GM12865 (cell line): ENCODE measurements at regions not wholly inside any gene's neighbourhood (a gene's known extent, or its start where the extent isn't known, plus 50 kb on each side); places are given as distances from the start of the nearest gene placed in this dataset.

Source experiments
- DNase-seq: peaks from one replicate; pipeline ENCODE4 v3.0.0; 2010; ENCODE audit warnings: low read depth
- H3K4me3 ChIP-seq: 2 replicates; pipeline ENCODE4 v1.5.1; 2011; ENCODE audit warnings: mild to moderate bottlenecking, low read depth, low read length, control low read depth
- CTCF ChIP-seq: IDR thresholded peaks from 2 replicates; pipeline ENCODE4 v1.5.1; 2011; ENCODE audit warnings: low read length, control low read depth, low read depth, inconsistent platforms; ENCODE audit not compliant: insufficient read depth; ENCODE audit errors: missing control alignments

GRCh38 chr12:107441665-107442300 lies 243.8 kb upstream of the PWP1 start:
- peak; percentile 51 for DNase-seq
- H3K4me3 ChIP-seq: peak overlapping the region; percentile 44
- TF ChIP-seq CTCF: no peak

GRCh38 chr12:107442326-107442987 lies 243.1 kb upstream of the PWP1 start:
- no peak for DNase-seq
- no peak for TF ChIP-seq CTCF
- H3K4me3 ChIP-seq: peak overlapping the region; percentile 44

GRCh38 chr12:107443320-107444090 lies 242.1 kb upstream of the PWP1 start:
- DNase-seq: no peak
- no peak for TF ChIP-seq CTCF
- no peak overlapping the region for H3K4me3 ChIP-seq

GRCh38 chr12:107444771-107445170 lies 240.8 kb upstream of the PWP1 start:
- no peak overlapping the region for H3K4me3 ChIP-seq
- no peak for TF ChIP-seq CTCF
- no peak for DNase-seq

- no peak for DNase-seq
- no peak for TF ChIP-seq CTCF
- H3K4me3 ChIP-seq: no peak overlapping the region
Observed at GRCh38 chr12:107446476-107446875, 239.1 kb upstream of the PWP1 start.

GRCh38 chr12:107447336-107447735 lies 238.3 kb upstream of the PWP1 start:
- TF ChIP-seq CTCF: no peak

More at GRCh38 chr12:107447336-107447735, 238.3 kb upstream of the PWP1 start:
- H3K4me3 ChIP-seq: no peak overlapping the region
- DNase-seq: no peak
